HFFc6 (cell line): ENCODE measurements at regions not wholly inside any gene's neighbourhood (a gene's known extent, or its start where the extent isn't known, plus 50 kb on each side); places are given as distances from the start of the nearest gene placed in this dataset.

Source experiments
- DNase-seq: peaks from one replicate; pipeline ENCODE4 v3.0.0-alpha.2; 2018
- H3K27ac Mint-ChIP-seq: 2 replicates; pipeline ENCODE4 v1.8.0; 2020; ENCODE audit warnings: mild to moderate bottlenecking, mixed read lengths
- H3K27me3 Mint-ChIP-seq: 2 replicates; pipeline ENCODE4 v1.8.0; 2021; ENCODE audit warnings: mild to moderate bottlenecking, moderate library complexity, mixed read lengths; ENCODE audit not compliant: insufficient read depth
- H3K36me3 Mint-ChIP-seq: 2 replicates; pipeline ENCODE4 v1.8.0; 2021; ENCODE audit warnings: low read depth, mixed read lengths
- H3K4me1 Mint-ChIP-seq: 2 replicates; pipeline ENCODE4 v1.8.0; 2020; ENCODE audit warnings: low read depth, mixed read lengths
- H3K4me3 Mint-ChIP-seq: 2 replicates; pipeline ENCODE4 v1.8.0; 2020; ENCODE audit warnings: mild to moderate bottlenecking, moderate library complexity, mixed read lengths
- H3K9me3 Mint-ChIP-seq: 2 replicates; pipeline ENCODE4 v1.8.0; 2020; ENCODE audit warnings: mild to moderate bottlenecking, mixed read lengths
- TF ChIP-seq, protein P1 (sequence below): fragments of 200-600 bp; sonication (generic); IDR thresholded peaks from 2 replicates; pipeline ENCODE4 v1.5.0; 2021; ENCODE audit warnings: antibody characterized with exemption, mild to moderate bottlenecking

DNA sequence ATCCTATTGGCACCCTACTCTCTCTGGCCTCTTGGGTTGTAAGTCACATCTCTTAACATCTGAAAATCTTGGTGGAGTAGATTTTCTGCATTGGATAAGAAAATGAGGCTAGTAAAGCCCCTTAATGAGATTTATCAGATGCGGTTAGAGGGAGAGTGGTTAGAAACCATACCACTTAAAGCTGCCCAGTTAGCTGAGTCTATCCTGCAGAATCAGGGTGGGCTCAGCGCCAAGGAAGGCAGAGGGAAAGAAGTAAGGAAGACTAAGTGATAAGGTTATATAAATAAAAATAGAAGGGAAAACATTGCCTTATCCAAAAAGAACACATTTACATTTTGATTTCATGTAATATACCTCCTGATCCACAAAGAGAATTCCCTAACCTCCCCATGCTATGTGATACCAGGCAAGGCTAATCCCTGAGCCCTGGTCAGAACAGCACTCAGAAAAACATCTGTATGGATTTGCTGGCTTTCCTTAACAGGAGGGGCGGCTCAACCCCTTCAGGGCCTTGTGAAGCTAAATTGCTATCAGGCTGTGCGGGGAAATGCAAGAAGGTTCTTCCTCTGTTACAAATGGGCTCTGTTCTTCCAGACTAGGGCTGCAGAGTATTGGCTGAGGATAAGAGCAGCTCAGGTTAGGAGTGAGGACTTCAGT is 101.7 kb downstream of the SNX19 start:
- Mint-ChIP-seq H3K4me3 (no peak overlapping the region), H3K27ac (no peak overlapping the region), H3K9me3 (no peaks in the 10 kb centered on the region), H3K27me3 (peaks cover 46% of the 10 kb centered on the region), H3K4me1 (peaks cover 11% of the 10 kb centered on the region; the same call in 1 of the 2 replicates), H3K36me3 (no peaks in the 10 kb centered on the region; the same call in 1 of the 2 replicates)
- DNase-seq = no peak
- TF ChIP-seq, protein P1, sequence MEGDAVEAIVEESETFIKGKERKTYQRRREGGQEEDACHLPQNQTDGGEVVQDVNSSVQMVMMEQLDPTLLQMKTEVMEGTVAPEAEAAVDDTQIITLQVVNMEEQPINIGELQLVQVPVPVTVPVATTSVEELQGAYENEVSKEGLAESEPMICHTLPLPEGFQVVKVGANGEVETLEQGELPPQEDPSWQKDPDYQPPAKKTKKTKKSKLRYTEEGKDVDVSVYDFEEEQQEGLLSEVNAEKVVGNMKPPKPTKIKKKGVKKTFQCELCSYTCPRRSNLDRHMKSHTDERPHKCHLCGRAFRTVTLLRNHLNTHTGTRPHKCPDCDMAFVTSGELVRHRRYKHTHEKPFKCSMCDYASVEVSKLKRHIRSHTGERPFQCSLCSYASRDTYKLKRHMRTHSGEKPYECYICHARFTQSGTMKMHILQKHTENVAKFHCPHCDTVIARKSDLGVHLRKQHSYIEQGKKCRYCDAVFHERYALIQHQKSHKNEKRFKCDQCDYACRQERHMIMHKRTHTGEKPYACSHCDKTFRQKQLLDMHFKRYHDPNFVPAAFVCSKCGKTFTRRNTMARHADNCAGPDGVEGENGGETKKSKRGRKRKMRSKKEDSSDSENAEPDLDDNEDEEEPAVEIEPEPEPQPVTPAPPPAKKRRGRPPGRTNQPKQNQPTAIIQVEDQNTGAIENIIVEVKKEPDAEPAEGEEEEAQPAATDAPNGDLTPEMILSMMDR = no peak

DNA sequence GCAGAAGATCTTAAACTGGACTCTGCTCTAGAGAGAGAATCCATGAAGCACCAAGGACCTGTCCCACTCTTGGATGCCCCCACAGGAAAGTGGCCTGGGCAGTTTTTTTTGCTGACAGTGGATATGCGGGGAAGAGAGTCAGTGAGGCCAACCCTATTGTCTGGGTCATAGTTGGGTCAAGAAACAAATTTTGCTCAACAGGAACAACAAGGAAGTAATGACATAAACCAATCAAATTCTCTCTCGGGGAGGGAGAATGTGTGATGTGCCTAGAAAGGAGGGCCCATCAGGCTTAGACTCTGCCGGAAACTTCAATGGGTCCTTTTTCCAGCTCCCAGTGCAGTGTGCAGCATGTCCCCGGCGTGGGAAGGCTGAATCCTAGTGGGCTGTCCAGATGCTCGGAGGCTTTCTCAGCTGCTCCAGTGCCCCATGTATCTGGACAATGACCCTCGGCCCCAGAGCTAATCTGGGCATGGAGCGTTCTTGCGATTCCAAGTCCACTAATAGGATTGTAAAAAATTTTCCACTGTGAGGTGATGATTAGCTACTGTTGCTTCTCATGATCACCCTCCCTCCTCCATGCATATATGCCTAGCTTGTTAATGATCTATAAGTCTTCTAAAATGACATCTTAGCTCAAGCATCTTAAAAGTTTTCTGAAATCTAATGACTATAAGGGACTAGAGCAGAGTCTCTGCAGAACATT is 101.0 kb downstream of the SNX19 start:
- Mint-ChIP-seq H3K27ac (no peak overlapping the region), H3K9me3 (no peaks in the 10 kb centered on the region), H3K36me3 (no peaks in the 10 kb centered on the region; the same call in 1 of the 2 replicates), H3K4me1 (peaks cover 11% of the 10 kb centered on the region; the same call in 1 of the 2 replicates), H3K4me3 (no peak overlapping the region), H3K27me3 (peaks cover 47% of the 10 kb centered on the region)
- TF ChIP-seq, protein P1 = no peak
- no peak for DNase-seq

DNA sequence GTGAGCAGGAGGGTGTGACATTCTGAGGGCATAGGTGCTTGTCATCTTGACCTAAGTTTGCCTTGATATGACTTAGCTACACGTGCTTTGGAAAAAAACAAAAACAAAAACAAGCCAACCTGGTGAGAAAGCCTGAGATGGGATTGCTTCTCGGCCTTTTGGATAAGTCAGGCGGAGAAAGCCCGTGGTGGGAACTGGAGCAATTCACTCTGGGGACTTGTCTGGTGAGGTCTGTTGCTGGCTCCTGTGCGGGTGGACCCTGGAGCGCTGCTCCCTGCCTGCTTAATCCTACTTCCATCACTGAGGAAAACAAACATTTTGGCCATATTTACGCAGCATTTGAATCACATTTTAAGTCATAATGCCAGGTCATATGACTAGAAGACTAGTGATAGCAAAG is 100.3 kb downstream of the SNX19 start:
- H3K4me1 Mint-ChIP-seq = peaks cover 5% of the 10 kb centered on the region; the same call in 1 of the 2 replicates
- peaks cover 47% of the 10 kb centered on the region for H3K27me3 Mint-ChIP-seq
- no peak overlapping the region for H3K4me3 Mint-ChIP-seq
- no peak overlapping the region for H3K27ac Mint-ChIP-seq
- H3K36me3 Mint-ChIP-seq = no peaks in the 10 kb centered on the region; the same call in 1 of the 2 replicates
- TF ChIP-seq, protein P1 = no peak
- no peaks in the 10 kb centered on the region for H3K9me3 Mint-ChIP-seq
- no peak for DNase-seq

DNA sequence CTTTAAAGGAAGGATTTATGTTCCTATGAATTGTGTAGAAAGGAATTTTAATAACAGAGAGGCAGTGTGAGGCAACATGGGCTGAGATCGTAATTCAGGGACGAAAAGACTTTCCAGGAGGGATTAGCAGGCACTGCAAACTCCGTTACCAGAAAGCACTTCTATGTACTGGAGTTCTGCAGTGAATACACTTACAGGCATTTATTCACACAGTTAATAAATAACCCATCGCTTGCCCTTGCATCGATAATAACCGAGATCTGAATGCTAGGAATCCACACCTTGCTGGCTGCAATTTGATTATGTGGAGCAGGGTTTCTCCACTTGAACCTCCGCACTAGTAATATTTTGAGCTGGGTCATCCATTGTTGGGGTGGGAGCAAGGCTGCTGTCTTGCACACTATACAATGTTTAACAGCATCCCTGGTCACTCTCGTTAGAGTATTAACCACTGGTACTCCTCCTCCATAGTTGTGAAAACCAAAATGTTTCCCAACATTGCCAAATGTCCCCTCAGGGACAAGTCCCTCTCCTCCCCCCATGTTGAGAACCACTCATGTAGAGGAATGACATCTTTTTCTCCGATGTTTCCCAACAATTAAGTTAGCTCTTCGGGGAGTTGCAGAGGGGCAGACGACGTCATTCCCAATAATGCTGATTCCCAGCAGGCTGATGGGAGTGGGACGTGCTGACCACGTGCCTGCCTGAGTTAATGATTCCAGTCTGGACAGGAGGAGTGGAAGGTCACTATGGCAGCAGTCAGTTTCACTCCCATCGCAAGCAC is 99.5 kb downstream of the SNX19 start:
- H3K27me3 Mint-ChIP-seq = peaks cover 51% of the 10 kb centered on the region
- H3K9me3 Mint-ChIP-seq = no peaks in the 10 kb centered on the region
- H3K27ac Mint-ChIP-seq = no peak overlapping the region
- TF ChIP-seq, protein P1 = no peak
- no peak for DNase-seq
- H3K36me3 Mint-ChIP-seq = no peaks in the 10 kb centered on the region; the same call in 1 of the 2 replicates
- H3K4me3 Mint-ChIP-seq = no peak overlapping the region
- peaks cover 4% of the 10 kb centered on the region; the same call in 1 of the 2 replicates for H3K4me1 Mint-ChIP-seq

DNA sequence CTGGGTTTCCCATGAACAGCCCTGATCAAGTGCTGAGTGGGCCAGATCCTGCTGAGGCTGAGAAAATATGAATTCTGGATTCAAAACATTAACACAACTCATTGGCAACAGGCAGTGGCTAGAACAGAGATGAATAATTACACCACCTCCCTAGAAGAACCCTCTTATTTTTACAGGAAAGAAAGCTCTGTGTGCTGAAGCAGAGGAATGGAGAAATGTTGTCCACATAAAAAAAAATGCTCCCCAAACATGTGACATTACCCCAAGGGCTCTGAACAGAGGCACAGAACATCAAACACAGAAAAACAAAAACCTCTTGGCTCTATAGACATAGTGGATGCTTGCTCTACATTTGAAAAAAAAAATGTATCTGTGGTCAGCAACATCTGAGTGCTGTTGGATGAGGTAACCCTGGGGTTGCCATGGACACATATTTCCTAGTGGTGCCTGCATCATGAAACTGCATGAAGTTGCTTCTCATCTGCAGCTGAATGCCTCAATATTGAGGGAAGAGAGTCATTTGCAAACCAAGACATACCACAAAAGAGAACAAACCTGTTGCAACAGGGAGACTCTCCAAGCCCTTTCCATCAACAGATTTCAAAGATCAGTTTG is 98.8 kb downstream of the SNX19 start:
- H3K27ac Mint-ChIP-seq = no peak overlapping the region
- no peaks in the 10 kb centered on the region for H3K9me3 Mint-ChIP-seq
- peaks cover 50% of the 10 kb centered on the region for H3K27me3 Mint-ChIP-seq
- H3K4me1 Mint-ChIP-seq = peaks cover 4% of the 10 kb centered on the region; the same call in 1 of the 2 replicates
- no peaks in the 10 kb centered on the region; the same call in 1 of the 2 replicates for H3K36me3 Mint-ChIP-seq
- peak; percentile 42 for DNase-seq
- H3K4me3 Mint-ChIP-seq = no peak overlapping the region
- TF ChIP-seq, protein P1 = no peak
